ENCODE measurements at regions not wholly inside any gene's neighbourhood (a gene's known extent, or its start where the extent isn't known, plus 50 kb on each side); places are given as distances from the start of the nearest gene placed in this dataset.

DNA sequence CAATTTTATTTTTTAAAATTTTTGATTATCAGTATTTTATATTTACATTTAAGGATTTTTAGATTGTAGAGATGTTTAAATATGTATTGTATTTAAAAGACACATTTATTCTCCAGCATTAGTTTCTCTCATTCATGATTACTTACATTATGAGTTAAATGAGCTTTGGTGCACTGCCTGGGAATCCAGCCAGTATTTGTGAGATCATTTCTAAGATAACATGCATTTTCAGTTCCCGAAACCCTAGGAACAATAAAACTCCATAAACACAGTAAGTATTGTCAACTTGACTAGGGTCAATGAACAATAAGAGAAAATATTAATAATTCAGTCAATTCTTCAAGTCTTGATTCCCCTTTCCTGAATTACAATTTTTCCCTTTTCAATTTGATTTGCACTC is 403.3 kb downstream of the PLK2 start:
- TF ChIP-seq, protein P1, sequence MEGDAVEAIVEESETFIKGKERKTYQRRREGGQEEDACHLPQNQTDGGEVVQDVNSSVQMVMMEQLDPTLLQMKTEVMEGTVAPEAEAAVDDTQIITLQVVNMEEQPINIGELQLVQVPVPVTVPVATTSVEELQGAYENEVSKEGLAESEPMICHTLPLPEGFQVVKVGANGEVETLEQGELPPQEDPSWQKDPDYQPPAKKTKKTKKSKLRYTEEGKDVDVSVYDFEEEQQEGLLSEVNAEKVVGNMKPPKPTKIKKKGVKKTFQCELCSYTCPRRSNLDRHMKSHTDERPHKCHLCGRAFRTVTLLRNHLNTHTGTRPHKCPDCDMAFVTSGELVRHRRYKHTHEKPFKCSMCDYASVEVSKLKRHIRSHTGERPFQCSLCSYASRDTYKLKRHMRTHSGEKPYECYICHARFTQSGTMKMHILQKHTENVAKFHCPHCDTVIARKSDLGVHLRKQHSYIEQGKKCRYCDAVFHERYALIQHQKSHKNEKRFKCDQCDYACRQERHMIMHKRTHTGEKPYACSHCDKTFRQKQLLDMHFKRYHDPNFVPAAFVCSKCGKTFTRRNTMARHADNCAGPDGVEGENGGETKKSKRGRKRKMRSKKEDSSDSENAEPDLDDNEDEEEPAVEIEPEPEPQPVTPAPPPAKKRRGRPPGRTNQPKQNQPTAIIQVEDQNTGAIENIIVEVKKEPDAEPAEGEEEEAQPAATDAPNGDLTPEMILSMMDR (IDR thresholded peaks at IDR 0.05) = no peak
- no peak for TF ChIP-seq POLR2A (IDR thresholded peaks at IDR 0.05)
